Activated CD4-positive, alpha-beta T cell treated with anti-CD3 and anti-CD28 coated beads, Interleukin-2, amount 50 U/mL, for 48 hours (primary cell): ENCODE measurements at regions not wholly inside any gene's neighbourhood (a gene's known extent, or its start where the extent isn't known, plus 50 kb on each side); places are given as distances from the start of the nearest gene placed in this dataset.
"Not testable (repeated sequence)": the region's sequence is repeated elsewhere in the genome, so short reads cannot be mapped to it uniquely, and the experiment has no call there.

Experiments
- DNase-seq, 2 experiments: peaks; one replicate each; pipeline ENCODE4 v3.0.0-alpha.2; 2020

- DNase-seq, result no peak
These were observed 636.2 kb upstream of the ANKRD30A start for GRCh38 chr10:36489181-36489580.

GRCh38 chr10:36488579-36488978 lies 636.8 kb upstream of the ANKRD30A start:
- no peak for DNase-seq

- DNase-seq, result no peak
These were observed 646.3 kb upstream of the ANKRD30A start for GRCh38 chr10:36479073-36479472.

DNA sequence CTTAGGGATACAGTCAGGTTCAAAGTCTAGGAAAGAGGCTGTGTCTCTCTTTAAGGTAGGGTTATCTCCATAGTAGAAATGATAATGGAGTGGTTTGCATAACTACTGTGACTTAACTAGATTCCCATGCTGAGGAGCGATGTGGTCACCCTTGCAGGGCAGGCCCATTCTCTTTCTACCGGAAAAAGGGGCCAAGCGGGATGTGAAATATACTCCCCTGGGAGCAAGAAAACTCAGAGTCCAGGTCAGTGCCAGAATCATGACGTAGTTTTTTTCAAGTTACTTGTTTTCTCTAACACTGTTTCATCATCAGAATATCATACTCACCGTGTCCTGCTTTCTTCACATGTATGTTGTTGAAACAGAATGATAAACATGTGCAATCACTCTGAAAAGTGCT lies 649.0 kb upstream of the ANKRD30A start:
- DNase-seq, result no peak

GRCh38 chr10:36475746-36476145 lies 649.7 kb upstream of the ANKRD30A start:
- no peak for DNase-seq

DNA sequence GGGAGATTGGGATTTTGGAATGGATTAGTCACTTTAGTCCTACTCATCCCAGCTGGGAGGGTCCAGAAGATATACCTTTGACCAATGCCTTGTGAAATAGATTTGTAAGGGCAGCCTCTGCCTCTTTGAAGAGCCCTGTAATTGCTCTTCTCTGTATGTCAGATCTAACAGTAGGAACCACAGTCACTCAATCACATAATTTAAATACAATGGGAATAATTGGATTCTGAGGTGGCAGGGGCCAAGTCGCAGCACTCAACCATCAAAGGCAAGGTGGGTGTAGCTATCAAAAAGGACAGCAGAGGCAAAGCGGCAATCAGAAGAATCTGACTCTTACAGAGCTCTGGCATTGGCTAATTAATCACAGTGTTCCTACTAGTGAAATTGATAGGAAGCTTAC lies 650.9 kb upstream of the ANKRD30A start:
- DNase-seq, result no peak

DNA sequence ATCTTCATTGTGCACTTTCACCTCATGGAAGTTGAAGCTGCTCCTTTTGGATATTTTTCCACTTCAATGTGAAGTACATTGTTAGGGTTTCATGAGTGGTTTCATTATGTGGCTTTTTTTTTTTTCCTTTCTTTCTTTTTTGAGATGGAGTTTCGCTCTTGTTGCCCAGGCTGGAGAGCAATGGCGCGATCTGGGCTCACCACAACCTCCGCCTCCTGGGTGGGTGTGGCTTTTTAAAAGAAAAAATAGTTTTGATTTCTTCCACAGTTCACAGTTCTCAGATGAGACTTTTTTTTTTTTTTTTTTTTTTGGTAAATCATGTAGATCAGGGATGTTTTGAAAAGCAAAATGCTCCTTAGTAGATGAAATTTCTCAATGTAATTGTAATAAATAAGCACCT lies 652.3 kb upstream of the ANKRD30A start:
- DNase-seq, result no peak

DNA sequence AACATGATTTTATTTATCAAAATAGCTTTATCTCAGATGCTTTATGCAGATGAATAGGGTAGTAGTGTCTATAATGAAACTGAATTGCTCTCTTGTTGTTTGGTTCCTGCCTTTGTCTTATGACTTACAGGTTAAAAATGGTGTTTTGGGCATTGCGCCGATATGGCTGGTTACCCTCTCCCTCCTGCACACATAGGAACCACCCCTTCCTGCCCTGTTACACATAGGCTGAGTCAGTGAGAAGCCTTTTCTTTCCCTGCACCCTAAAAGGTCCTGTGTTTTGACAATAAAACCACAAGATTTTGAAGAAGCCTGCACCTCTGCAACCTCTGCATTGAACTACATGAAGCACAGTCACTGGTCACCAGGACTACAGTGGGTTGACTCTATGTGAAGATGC lies 655.8 kb upstream of the ANKRD30A start:
- DNase-seq, result no peak

GRCh38 chr10:36468620-36469019 lies 656.8 kb upstream of the ANKRD30A start:
- DNase-seq, result no peak

DNA sequence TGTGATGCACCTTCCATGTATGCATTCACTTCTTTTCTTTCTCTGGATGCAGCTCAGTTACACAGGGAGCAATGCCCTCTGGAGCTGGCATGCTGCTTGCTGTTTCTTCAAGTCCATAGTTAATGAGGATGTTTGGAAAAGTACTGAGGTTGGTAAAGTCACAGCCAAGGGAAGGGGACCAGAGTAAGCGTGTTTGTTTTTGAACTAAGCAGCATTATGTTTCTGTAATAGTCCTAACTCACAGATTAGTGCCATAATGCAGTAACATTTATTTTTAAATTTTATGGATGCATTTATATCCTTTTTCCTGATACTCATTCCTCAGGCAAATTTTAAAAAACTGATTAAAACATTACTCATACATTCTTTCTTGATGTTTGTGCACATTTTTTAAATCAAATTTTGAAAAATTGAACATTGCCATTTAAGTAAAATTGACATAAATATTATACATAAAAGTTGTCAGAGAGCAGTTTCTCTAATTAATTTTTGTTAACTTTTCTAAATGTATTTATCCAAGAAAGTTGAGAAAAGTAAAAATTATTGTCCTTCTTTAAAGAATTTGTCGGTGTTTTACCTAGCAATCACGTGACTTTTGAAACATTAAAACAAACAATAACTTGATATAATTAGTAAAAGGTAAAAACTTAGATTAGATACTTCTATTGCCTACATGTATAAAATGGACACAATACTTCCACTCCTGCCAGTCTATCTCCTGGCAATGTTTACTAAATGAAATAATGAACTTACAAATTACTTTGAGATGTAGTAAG lies 659.6 kb upstream of the ANKRD30A start:
- no peak for DNase-seq

- no peak for DNase-seq
These were observed 661.1 kb upstream of the ANKRD30A start for GRCh38 chr10:36464291-36464690.

DNA sequence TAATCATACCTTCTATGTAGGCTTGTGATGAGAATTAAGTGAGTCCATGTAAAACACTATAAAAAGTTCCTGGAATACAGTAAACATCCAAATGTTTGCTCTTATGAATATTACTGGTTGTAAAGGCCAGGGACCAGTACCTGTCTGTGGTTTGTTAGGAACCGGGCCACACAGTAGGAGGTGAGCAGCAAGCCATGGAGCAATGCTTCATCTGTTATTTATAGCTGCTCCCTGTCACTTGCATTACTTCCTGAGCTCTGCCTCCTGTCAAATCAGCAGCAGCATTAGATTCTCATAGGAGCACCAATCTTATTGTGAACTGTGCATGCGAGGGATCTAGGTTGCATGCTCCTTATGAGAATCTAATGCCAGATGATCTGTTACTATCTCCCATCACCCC lies 662.0 kb upstream of the ANKRD30A start:
- no peak for DNase-seq

- no peak for DNase-seq
These were observed 663.2 kb upstream of the ANKRD30A start for GRCh38 chr10:36462194-36462593.

DNA sequence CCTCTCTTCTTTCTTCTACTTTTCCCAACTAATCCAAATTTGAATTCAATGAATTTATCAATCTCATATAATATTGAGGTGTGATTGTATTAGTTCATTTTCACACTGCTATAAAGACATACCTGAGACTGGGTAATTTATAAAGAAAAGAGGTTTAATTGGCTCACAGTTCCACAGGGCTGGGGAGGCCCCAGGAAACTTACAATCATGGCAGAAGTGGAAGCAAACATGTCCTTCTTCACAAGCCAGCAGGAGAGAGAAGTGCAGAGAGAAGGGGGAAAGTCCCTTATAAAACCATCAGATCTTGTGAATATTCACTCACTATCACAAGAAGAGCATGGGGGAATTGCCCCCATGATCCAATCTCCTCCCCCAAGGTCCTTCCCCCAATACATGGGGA lies 667.0 kb upstream of the ANKRD30A start:
- not testable (repeated sequence) for DNase-seq

- no peak for DNase-seq
These were observed 667.6 kb upstream of the ANKRD30A start for GRCh38 chr10:36457751-36458150.

DNA sequence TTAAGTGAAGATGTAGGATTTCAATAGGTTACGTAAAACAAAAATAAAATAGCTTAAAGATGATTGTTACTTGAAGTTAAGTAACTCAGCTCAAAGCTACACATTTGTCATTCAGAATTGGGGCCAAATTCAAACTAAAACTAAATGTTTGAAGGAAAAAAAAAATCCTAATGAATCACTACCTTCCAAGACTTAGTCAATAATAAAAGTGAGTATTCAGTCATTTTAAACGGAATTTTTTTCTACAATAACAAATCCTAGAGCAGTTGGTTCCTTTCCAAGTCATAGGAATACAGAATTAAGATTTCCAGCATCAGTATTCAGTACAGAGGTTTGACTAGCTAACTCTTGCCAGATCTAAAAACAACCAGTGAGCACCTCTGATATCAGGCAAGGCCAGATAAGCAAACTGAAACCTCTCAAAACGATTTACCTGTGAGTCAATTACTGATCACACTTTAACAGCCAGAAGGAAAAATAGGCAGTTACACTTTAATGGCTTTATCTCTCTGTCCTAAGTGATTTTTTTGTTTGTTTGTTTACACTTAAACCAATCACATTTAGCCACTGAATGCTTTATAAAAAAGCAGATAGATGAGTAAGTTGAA lies 669.8 kb upstream of the ANKRD30A start:
- DNase-seq, result no peak

DNA sequence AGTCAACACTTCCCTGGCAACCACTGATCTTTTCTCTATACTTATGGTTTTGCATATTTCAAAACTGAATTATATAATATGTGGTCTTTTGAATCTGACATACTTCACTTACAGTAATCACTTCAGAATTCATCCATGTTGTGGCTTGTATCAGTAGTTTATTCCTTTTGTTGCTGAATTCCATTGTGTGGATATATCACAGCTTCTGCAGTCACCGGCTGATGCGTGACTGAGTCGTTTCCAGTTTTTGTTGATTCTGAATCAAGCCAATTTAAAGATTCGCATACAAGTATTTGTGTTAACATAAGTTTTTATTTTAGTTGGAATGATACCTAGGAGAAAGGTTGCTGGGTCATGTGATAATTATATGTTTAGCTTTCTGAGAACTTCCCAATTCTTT lies 672.5 kb upstream of the ANKRD30A start:
- DNase-seq, result no peak

DNA sequence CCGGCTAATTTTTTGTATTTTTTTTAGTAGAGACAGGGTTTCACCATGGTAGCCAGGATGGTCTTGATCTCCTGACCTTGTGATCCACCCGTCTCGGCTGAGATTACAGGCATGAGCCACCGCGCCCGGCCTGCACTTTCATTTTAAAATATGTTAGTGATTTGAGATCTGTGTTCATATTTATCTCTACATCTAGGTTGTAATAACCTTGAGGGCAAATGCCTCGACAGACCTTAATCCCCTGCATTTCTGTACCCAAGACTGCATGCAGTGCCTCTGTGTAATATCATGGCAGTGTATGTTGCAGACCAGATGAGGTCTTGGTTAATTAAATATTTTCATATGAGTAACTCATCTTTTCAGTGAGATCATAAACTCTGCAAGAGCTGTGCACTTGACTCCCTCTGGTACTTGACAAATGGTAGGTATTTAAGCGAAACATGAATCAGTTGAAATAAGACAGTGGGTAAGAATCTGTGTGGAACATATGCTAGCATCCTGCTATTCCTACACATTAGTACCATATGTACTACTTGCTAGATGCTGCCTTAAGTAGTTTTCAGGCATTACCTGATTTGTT lies 673.9 kb upstream of the ANKRD30A start:
- no peak for DNase-seq

GRCh38 chr10:36450380-36450779 lies 675.0 kb upstream of the ANKRD30A start:
- DNase-seq, result no peak

- DNase-seq, result no peak
These were observed 676.4 kb upstream of the ANKRD30A start for GRCh38 chr10:36448760-36449691.

- DNase-seq, result no peak
These were observed 678.5 kb upstream of the ANKRD30A start for GRCh38 chr10:36446881-36447280.

GRCh38 chr10:36443233-36443632 lies 682.2 kb upstream of the ANKRD30A start:
- no peak for DNase-seq

- DNase-seq, result no peak
These were observed 683.8 kb upstream of the ANKRD30A start for GRCh38 chr10:36441557-36441956.
